GM03348 (cell line): ENCODE measurements at regions not wholly inside any gene's neighbourhood (a gene's known extent, or its start where the extent isn't known, plus 50 kb on each side); places are given as distances from the start of the nearest gene placed in this dataset.

Source experiments
- DNase-seq: peaks from one replicate; pipeline ENCODE4 v3.0.0; 2012; ENCODE audit warnings: low spot score

- DNase-seq: no peak
Observed at GRCh38 chr2:16278421-16279200, 338.3 kb downstream of the MYCN start.

- no peak for DNase-seq
Observed at GRCh38 chr2:16277117-16277516, 336.8 kb downstream of the MYCN start.

GRCh38 chr2:16275661-16276060, 335.3 kb downstream of the MYCN start:
- no peak for DNase-seq

- DNase-seq: no peak
Observed at GRCh38 chr2:16275131-16275530, 334.8 kb downstream of the MYCN start.

- no peak for DNase-seq
Observed at GRCh38 chr2:16273111-16273510, 332.8 kb downstream of the MYCN start.

GRCh38 chr2:16272038-16272788, 331.9 kb downstream of the MYCN start:
- DNase-seq: no peak

GRCh38 chr2:16271231-16271896, 331.0 kb downstream of the MYCN start:
- no peak for DNase-seq

- no peak for DNase-seq
Observed at GRCh38 chr2:16270441-16270840, 330.1 kb downstream of the MYCN start.

GRCh38 chr2:16268301-16269000, 328.1 kb downstream of the MYCN start:
- no peak for DNase-seq

- no peak for DNase-seq
Observed at GRCh38 chr2:16266571-16266970, 326.2 kb downstream of the MYCN start.

- DNase-seq: no peak
Observed at GRCh38 chr2:16264931-16265540, 324.7 kb downstream of the MYCN start.

- DNase-seq: no peak
Observed at GRCh38 chr2:16264491-16264890, 324.1 kb downstream of the MYCN start.

GRCh38 chr2:16263241-16263890, 323.0 kb downstream of the MYCN start:
- no peak for DNase-seq

GRCh38 chr2:16262526-16263178, 322.3 kb downstream of the MYCN start:
- no peak for DNase-seq

- no peak for DNase-seq
Observed at GRCh38 chr2:16261791-16262190, 321.4 kb downstream of the MYCN start.

- DNase-seq: no peak
Observed at GRCh38 chr2:16261071-16261470, 320.7 kb downstream of the MYCN start.

- no peak for DNase-seq
Observed at GRCh38 chr2:16260041-16260830, 319.9 kb downstream of the MYCN start.

- no peak for DNase-seq
Observed at GRCh38 chr2:16259010-16259409, 318.7 kb downstream of the MYCN start.

GRCh38 chr2:16258350-16258749, 318.0 kb downstream of the MYCN start:
- no peak for DNase-seq
